Activated CD4-positive, alpha-beta T cell treated with anti-CD3 and anti-CD28 coated beads, Interleukin-2, amount 10 ng/mL, durations not matched to agents 24 days and 14 days (primary cell): ENCODE measurements at regions not wholly inside any gene's neighbourhood (a gene's known extent, or its start where the extent isn't known, plus 50 kb on each side); places are given as distances from the start of the nearest gene placed in this dataset.
"Not testable (repeated sequence)": the region's sequence is repeated elsewhere in the genome, so short reads cannot be mapped to it uniquely, and the experiment has no call there.

Experiments used
- DNase-seq: peaks from one replicate; pipeline ENCODE4 v3.0.0; 2022
- H3K27ac Mint-ChIP-seq: one replicate; pipeline ENCODE4 v1.8.0; 2022; ENCODE audit warnings: mild to moderate bottlenecking, mixed read lengths
- H3K27me3 Mint-ChIP-seq: one replicate; pipeline ENCODE4 v1.8.0; 2022; ENCODE audit warnings: mixed read lengths
- H3K36me3 Mint-ChIP-seq: one replicate; pipeline ENCODE4 v1.8.0; 2022; ENCODE audit warnings: low read depth, mild to moderate bottlenecking, mixed read lengths
- H3K4me1 Mint-ChIP-seq: one replicate; pipeline ENCODE4 v1.8.0; 2021; ENCODE audit warnings: mixed read lengths
- H3K4me3 Mint-ChIP-seq: one replicate; pipeline ENCODE4 v1.8.0; 2022; ENCODE audit warnings: mild to moderate bottlenecking, moderate library complexity, mixed read lengths
- H3K9me3 Mint-ChIP-seq: one replicate; pipeline ENCODE4 v1.8.0; 2021; ENCODE audit warnings: mixed read lengths
- intact Hi-C: fragments of 100-400 bp; cut with micrococcal nuclease; formaldehyde crosslinking; loops from one replicate; pipeline ENCODE4 v1.15.1; 2023

DNA sequence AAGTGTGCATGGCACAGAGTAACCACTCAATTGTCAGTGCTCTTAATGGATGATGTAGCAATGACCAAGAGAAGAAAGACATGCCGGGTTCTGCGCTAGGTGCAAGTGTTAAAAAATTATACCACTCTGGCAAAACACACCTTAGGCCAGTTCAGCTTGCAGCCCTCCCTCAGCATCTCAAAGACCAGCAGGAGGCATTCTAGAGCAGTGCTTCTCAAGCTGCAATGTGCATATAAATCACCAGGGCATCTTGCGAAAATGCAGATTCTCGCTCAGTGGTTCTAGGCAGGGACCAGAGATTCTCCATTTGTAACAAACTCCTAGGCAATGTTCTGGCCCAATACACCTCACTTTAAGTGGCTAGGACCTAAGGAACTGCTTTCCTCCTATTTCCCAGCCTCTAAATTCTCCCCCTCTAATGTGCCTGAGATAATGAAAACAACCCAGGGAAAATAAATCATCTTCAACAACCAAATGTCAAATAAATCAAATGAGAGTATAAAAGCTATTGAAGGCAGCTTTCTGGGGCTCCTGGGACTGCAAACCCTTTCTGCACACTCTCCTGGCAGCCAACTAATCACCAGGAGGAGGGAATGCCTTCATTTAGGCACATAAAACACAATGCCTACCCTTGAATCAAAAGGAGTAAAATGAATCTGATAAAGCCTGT, 337.2 kb upstream of the API5 start:
- no peaks in the 10 kb centered on the region for H3K4me1 Mint-ChIP-seq
- intact Hi-C loops, result no loop called here
- no peaks in the 10 kb centered on the region for H3K27me3 Mint-ChIP-seq
- H3K36me3 Mint-ChIP-seq, result no peaks in the 10 kb centered on the region
- no peak overlapping the region for H3K4me3 Mint-ChIP-seq
- no peak for DNase-seq
- no peaks in the 10 kb centered on the region for H3K9me3 Mint-ChIP-seq
- H3K27ac Mint-ChIP-seq, result no peak overlapping the region

DNA sequence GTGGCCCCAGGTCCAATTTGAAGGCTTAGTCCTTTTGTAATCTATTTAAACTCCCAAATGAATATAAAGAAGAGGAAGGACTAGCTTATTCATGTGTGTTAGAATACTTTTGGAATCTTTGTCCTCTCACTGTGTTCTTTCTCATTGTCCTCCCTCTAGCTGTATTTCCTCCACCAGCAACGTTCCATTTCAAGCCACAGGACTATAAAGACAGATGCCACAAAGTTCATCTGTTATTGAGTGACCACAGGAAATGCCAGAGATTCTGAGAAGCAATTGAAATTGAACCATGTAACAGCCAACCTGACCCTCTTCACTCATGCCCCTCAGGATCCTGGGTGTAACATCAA, 336.6 kb upstream of the API5 start:
- Mint-ChIP-seq H3K27ac (no peak overlapping the region), H3K36me3 (no peaks in the 10 kb centered on the region), H3K4me1 (no peaks in the 10 kb centered on the region), H3K27me3 (no peaks in the 10 kb centered on the region), H3K9me3 (no peaks in the 10 kb centered on the region), H3K4me3 (no peak overlapping the region)
- DNase-seq, result no peak
- intact Hi-C loops, result no loop called here

DNA sequence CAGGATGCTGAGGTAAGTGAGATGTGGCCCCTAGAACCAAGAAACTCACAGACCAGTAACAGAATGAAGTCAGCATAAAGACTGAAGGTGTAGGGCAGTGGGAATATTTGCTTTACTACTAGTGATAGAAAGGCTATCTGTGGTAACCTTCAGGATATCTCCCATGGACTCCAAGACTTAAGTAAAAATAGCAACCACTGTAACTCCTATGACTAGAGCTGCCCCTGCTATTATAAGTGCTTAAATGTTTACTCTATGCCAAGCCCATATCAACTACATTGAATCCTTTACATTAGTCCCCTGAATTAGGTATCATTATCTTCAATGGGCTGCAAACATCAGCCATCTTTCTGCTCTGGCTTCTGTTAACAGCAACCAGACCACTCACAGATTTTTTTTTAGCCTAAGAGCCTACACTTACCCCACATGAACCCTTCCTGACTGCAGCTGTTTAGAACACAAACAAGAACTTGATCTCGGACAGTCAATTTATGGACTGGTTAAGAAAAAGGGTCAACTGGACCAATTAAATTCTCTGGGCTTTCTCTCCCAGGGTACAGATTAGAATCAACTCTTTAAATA, 335.1 kb upstream of the API5 start:
- no peaks in the 10 kb centered on the region for H3K4me1 Mint-ChIP-seq
- DNase-seq, result no peak
- no peak overlapping the region for H3K4me3 Mint-ChIP-seq
- H3K27ac Mint-ChIP-seq, result no peak overlapping the region
- no peaks in the 10 kb centered on the region for H3K27me3 Mint-ChIP-seq
- H3K9me3 Mint-ChIP-seq, result no peaks in the 10 kb centered on the region
- H3K36me3 Mint-ChIP-seq, result no peaks in the 10 kb centered on the region
- intact Hi-C loops, result no loop called here

DNA sequence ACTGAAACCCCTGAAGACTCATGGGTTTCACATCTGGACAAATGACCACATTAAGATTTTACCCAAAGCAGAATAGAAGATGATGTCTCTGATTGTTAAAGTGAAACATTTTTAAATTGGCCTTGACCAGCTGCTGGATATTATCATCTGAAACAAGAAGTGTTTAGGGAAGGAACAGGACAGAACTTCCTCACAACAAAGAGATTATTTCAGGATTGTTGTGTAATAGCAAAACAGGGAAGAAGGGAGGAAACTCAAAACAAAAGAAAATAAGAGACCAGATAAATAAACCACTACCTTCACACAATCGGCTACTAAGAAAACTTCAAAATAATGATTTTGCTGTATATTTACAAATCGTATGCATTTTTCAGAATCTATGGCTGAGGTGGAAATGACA, 319.2 kb upstream of the API5 start:
- peaks cover 6% of the 10 kb centered on the region for H3K9me3 Mint-ChIP-seq
- no peak for DNase-seq
- H3K27me3 Mint-ChIP-seq, result no peaks in the 10 kb centered on the region
- no peak overlapping the region for H3K4me3 Mint-ChIP-seq
- intact Hi-C loops, result no loop called here
- H3K4me1 Mint-ChIP-seq, result no peaks in the 10 kb centered on the region
- H3K36me3 Mint-ChIP-seq, result no peaks in the 10 kb centered on the region
- no peak overlapping the region for H3K27ac Mint-ChIP-seq

DNA sequence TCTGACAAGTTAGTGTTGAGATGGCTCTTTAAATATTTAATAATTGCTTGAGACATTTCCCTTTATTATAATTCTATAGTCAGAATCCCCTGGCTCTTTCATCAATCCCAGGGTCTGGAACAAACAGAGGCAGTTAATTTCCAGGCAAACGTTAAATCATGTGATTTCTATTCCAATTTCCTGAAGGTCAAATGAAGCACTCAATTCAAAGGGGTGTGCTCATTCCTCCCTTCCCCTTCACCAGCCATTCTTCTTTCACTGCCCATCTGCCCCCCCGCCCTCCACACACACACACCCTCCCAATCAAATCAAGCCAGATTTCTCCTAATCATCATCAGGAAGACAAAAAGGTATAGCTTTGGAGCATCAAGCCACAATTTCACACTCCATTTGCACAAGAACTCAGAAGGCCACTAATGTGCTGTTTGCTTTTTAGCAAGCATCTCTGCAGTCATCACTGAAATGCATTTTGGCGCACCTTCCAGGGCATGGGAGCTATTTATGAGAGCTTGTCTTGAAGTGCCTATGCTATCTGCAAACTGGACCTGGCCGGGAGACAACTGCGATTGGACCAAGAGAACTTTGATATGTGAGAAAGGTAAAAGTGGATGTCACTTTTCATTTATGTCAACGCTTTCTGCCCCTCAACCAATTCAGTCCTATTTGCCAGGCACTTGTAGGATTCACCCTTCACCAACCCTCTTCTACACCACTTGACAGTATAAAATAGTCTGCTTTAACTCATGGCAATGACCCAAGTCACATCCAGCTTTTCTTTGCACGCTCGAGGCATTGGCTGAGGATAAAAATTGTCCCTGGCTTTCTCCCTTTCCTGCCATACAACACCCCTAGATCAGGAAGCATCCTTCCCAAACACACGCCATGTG, 315.1 kb upstream of the API5 start:
- H3K27ac Mint-ChIP-seq, result no peak overlapping the region
- no peaks in the 10 kb centered on the region for H3K36me3 Mint-ChIP-seq
- no peak for DNase-seq

DNA sequence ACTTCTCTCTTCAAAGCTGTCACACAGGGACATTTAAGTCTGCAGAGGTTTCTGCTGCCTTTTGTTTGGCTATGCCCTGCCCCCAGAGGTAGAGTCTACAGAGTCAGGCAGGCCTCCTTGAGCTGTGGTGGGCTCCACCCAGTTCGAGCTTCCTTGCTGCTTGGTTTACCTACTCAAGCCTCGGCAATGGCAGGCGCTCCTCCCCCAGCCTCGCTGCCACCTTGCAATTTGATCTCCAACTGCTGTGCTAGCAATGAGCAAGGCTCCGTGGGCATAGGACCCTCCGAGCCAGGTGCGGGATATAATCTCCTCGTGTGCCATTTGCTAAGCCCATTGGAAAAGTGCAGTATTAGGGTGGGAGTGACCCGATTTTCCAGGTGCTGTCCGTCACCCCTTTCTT, 306.9 kb upstream of the API5 start:
- DNase-seq, H3K4me3 Mint-ChIP-seq, H3K27ac Mint-ChIP-seq, intact Hi-C loops, H3K36me3 Mint-ChIP-seq, H3K4me1 Mint-ChIP-seq, H3K27me3 Mint-ChIP-seq: not testable (repeated sequence)
- H3K9me3 Mint-ChIP-seq, result peaks cover 13% of the 10 kb centered on the region

More for the DNA sequence above, 315.1 kb upstream of the API5 start:
- Mint-ChIP-seq H3K4me1 (no peaks in the 10 kb centered on the region), H3K27me3 (no peaks in the 10 kb centered on the region), H3K4me3 (no peak overlapping the region), H3K9me3 (peaks cover 6% of the 10 kb centered on the region)
- intact Hi-C loops, result no loop called here

DNA sequence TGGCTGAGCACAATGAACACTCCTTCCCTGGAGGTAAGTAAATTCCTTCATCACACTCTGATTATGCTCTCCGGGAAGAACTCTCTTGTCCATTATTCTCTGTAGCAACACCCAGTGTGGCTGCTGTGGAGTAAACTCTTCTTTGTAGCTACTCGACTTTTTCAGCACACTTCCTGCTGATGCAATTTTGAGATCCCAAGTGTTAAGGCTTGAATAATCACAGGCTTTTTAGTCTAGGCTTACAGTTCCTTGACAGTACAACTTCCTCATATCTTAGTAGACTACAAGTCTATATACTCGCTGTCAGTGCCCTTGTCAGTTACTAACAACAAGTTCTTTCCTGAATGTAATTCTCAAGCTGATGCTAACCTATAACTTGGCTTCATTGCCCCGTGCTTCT, 301.8 kb upstream of the API5 start:
- Mint-ChIP-seq H3K27ac (no peak overlapping the region), H3K4me3 (no peak overlapping the region), H3K4me1 (no peaks in the 10 kb centered on the region), H3K9me3 (peaks cover 8% of the 10 kb centered on the region), H3K27me3 (no peaks in the 10 kb centered on the region), H3K36me3 (no peaks in the 10 kb centered on the region)
- no peak for DNase-seq
- intact Hi-C loops, result no loop called here

DNA sequence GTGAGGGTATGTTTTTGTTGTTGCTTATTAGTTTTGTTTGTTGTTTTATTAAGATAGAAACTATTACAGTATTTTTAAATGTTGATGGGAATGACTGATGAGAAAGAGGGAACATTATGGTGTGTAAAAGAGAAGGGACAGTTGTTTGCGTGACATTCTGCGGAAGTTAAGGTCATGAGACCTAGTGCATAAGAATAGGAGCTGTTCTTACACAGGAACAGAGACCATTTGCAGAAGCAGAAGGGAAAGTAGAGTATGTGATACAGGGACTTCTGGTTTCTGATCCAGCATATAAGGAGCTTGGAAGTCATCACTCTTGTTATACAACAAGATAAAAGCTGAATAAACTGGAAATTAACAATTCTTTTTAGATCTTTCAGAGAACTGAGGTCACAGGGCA, 299.2 kb upstream of the API5 start:
- Mint-ChIP-seq H3K9me3 (peaks cover 2% of the 10 kb centered on the region), H3K4me1 (no peaks in the 10 kb centered on the region), H3K4me3 (no peak overlapping the region), H3K36me3 (no peaks in the 10 kb centered on the region), H3K27ac (no peak overlapping the region), H3K27me3 (no peaks in the 10 kb centered on the region)
- DNase-seq, result no peak
- intact Hi-C loops, result no loop called here

DNA sequence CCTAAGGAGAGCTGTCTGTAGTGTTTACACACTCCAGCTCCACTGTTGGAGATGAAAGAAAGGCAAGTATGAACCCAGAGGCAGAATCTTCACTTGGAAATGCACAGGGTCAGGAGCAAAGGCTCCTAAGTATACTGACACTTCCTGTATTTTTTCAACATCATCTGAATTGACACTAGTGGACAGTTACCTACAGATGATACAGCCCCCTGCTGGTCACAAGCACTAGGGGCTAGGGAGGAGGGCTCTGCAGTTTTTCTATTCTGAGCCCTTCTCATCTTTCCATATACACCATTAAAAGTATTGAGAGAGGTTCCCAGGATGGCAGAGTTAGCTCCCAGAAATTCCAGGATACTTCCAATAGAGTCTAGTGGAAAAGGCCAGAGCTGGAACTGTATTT, 290.3 kb upstream of the API5 start:
- H3K4me3 Mint-ChIP-seq, result no peak overlapping the region
- H3K4me1 Mint-ChIP-seq, result no peaks in the 10 kb centered on the region
- H3K27ac Mint-ChIP-seq, result no peak overlapping the region
- no peak for DNase-seq
- no peaks in the 10 kb centered on the region for H3K9me3 Mint-ChIP-seq
- H3K36me3 Mint-ChIP-seq, result no peaks in the 10 kb centered on the region
- H3K27me3 Mint-ChIP-seq, result no peaks in the 10 kb centered on the region
- intact Hi-C loops, result no loop called here

DNA sequence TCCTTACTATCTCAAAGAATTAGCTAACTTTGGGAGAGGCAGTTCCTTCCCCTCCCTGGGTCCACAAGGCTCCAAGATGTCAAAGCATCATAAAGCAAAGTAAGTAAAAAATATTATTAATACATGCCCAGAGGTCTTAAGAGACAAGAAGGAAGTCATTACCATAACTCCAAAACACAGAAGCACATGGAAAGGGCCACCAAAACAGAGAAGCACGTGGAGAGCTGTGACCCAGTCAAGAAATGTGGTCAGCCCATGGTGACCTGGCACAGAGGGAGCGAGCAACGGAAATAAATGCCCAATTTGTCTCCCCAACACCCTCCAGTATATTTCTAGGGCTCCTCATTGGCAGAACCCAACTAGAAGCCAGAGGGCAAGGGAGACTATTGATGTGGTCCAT, 277.5 kb upstream of the API5 start:
- DNase-seq, result no peak
- Mint-ChIP-seq H3K27ac (no peak overlapping the region), H3K36me3 (no peaks in the 10 kb centered on the region), H3K4me1 (no peaks in the 10 kb centered on the region), H3K9me3 (peaks cover 4% of the 10 kb centered on the region), H3K27me3 (no peaks in the 10 kb centered on the region), H3K4me3 (no peak overlapping the region)
- intact Hi-C loops, result no loop called here

DNA sequence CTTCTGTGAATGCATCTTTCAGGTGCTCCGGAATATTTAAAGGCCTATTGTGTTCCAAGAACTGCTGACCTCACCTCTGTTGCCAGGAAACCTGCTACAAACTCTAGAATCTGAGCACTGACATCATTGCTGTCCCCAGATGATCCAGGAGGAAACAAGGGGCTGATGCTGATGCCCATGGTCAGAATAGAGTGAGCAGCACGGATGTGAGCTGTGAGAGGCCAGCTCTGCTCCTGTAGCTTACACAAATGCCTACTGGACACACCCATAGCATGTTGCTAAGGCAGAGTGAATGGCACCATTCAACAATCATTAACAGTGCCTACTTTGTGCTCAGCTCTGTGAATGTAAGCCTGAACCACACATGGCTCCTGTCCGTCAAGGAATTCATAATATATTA, 276.7 kb upstream of the API5 start:
- Mint-ChIP-seq H3K36me3 (no peaks in the 10 kb centered on the region), H3K4me1 (no peaks in the 10 kb centered on the region), H3K9me3 (no peaks in the 10 kb centered on the region), H3K27me3 (no peaks in the 10 kb centered on the region), H3K27ac (no peak overlapping the region), H3K4me3 (no peak overlapping the region)
- intact Hi-C loops, result no loop called here
- DNase-seq, result no peak

DNA sequence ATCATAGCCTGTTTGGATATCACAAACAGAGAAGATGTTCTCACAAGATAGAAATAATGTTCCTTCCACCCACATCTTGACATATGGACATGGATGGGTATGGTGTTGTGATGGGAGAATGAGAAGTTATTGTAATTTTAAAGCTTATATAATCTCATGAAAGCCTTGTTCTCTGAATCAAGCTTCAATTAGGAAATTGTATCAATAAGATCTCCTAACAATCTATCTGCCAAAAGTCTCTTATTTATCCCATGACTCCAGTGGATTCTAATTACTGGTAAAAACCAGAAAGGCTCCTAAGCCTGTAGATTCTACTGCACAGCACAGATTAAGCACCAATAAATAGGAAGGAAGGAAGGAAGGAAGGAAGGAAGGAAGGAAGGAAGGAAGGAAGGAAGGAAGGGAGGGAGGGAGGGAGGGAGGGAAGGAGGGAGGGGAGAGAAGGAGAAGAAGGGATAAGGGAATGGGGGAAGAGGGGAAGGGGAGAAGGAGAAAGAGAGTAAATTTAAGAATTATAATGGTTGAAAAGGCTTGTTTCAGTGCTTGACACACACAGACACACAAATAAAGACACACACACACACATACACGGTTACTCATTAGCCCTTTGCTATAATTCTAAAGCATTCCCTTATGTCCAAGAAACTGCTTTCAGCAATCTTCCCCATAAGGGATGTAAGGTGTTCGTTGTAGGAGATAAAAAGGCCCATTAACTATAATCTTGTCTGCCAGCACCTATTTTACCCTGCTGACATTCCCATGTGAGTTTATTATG, 258.0 kb upstream of the API5 start:
- H3K27ac Mint-ChIP-seq, result no peak overlapping the region
- no peaks in the 10 kb centered on the region for H3K27me3 Mint-ChIP-seq
- peaks cover 4% of the 10 kb centered on the region for H3K9me3 Mint-ChIP-seq
- DNase-seq, result no peak
- intact Hi-C loops, result no loop called here
- H3K4me1 Mint-ChIP-seq, result no peaks in the 10 kb centered on the region
- no peak overlapping the region for H3K4me3 Mint-ChIP-seq
- H3K36me3 Mint-ChIP-seq, result no peaks in the 10 kb centered on the region

DNA sequence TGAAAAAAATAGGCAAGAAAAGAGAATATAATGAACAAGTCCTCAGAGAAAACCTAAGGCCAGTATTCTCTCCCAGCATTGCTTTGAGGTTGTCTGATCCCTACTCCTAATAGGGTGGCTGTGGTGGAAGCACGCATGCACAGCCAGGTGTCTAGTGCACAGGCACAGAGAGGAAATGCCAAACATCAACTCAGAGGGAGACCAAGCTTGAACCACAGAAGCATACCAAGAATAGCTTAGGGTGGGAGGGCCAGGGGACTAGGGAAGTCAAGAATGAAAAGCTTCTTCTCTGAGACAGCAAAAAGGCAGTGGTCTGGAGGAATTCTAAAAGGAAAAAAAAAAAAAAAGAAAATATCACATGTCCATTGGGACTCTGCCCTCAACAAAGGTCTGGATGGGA, 244.1 kb upstream of the API5 start:
- Mint-ChIP-seq H3K36me3 (no peaks in the 10 kb centered on the region), H3K4me3 (no peak overlapping the region), H3K27me3 (peaks cover 2% of the 10 kb centered on the region), H3K27ac (no peak overlapping the region), H3K4me1 (no peaks in the 10 kb centered on the region), H3K9me3 (peaks cover 5% of the 10 kb centered on the region)
- intact Hi-C loops, result no loop called here
- DNase-seq, result no peak

DNA sequence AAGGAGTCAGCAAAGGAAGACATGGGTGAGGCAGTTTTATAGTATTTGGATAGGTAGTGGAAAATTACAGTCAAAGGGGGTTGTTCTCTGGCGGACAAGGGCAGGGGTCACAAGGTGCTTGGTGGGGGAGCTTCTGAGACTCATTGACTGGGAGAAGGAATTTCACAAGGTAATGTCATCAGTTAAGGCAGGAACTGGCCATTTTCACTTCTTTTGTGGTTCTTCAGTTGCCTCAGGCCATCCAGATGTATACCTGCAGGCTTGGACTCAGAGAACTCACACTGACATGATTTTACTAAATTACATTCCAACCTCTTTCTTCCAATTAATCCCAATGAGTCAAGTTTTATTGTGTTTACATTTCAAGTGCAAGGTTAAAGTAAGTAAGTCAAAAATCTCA, 240.5 kb upstream of the API5 start:
- intact Hi-C loops, result no loop called here
- DNase-seq, result no peak
- Mint-ChIP-seq H3K36me3 (no peaks in the 10 kb centered on the region), H3K9me3 (peaks cover 5% of the 10 kb centered on the region), H3K27me3 (peaks cover 2% of the 10 kb centered on the region), H3K4me3 (no peak overlapping the region), H3K27ac (no peak overlapping the region), H3K4me1 (no peaks in the 10 kb centered on the region)
